H9 (cell line): ENCODE measurements at regions not wholly inside any gene's neighbourhood (a gene's known extent, or its start where the extent isn't known, plus 50 kb on each side); places are given as distances from the start of the nearest gene placed in this dataset.

Experiments used
- DNase-seq: peaks from one replicate; pipeline ENCODE4 v3.0.0-alpha.2; 2017
- H2AFZ ChIP-seq: one replicate; pipeline ENCODE4 v1.6.1; 2013; ENCODE audit warnings: mild to moderate bottlenecking, low read length, control low read depth, moderate library complexity
- H2AK5ac ChIP-seq: 2 replicates; pipeline ENCODE4 v1.6.1; 2013; ENCODE audit warnings: low read length, control low read depth, mixed read lengths; ENCODE audit not compliant: insufficient read length
- H2BK120ac ChIP-seq: one replicate; pipeline ENCODE4 v1.6.1; 2013; ENCODE audit warnings: low read depth, mild to moderate bottlenecking, low read length, control low read depth, inconsistent platforms; ENCODE audit not compliant: poor library complexity, severe bottlenecking
- H2BK12ac ChIP-seq: 2 replicates; pipeline ENCODE4 v1.6.1; 2013; ENCODE audit warnings: low read length, control low read depth, mixed read lengths, low read depth; ENCODE audit not compliant: insufficient read length
- H2BK15ac ChIP-seq: 2 replicates; pipeline ENCODE4 v1.6.1; 2013; ENCODE audit warnings: low read depth, low read length, control low read depth
- H2BK20ac ChIP-seq: one replicate; pipeline ENCODE4 v1.6.1; 2013; ENCODE audit warnings: low read depth, mild to moderate bottlenecking, low read length, control low read depth, inconsistent platforms; ENCODE audit not compliant: poor library complexity, severe bottlenecking
- H2BK5ac ChIP-seq: 2 replicates; pipeline ENCODE4 v1.6.1; 2013; ENCODE audit warnings: low read length, control low read depth, mixed read lengths; ENCODE audit not compliant: insufficient read length
- H3K14ac ChIP-seq: 2 replicates; pipeline ENCODE4 v1.6.1; 2013; ENCODE audit warnings: low read length, control low read depth; ENCODE audit not compliant: insufficient read depth
- H3K18ac ChIP-seq: 2 replicates; pipeline ENCODE4 v1.6.1; 2013; ENCODE audit warnings: low read depth, mild to moderate bottlenecking, mixed read lengths, low read length, control low read depth; ENCODE audit not compliant: insufficient read length
- H3K23ac ChIP-seq: 2 replicates; pipeline ENCODE4 v1.6.1; 2013; ENCODE audit warnings: low read length, control low read depth, mixed read lengths, low read depth; ENCODE audit not compliant: insufficient read length
- H3K23me2 ChIP-seq: 2 replicates; pipeline ENCODE4 v1.6.1; 2013; ENCODE audit warnings: low read depth, mild to moderate bottlenecking, mixed read lengths, low read length, control low read depth; ENCODE audit not compliant: insufficient read length, poor library complexity, severe bottlenecking
- H3K27ac ChIP-seq: 2 replicates; pipeline ENCODE4 v1.5.1; 2013; ENCODE audit warnings: low read length, control low read depth, mixed read lengths, low read depth; ENCODE audit not compliant: insufficient read length
- H3K27me3 ChIP-seq: 2 replicates; pipeline ENCODE4 v1.6.1; 2013; ENCODE audit warnings: low read length, control low read depth, inconsistent platforms; ENCODE audit not compliant: insufficient read depth
- H3K4ac ChIP-seq: 2 replicates; pipeline ENCODE4 v1.6.1; 2013; ENCODE audit warnings: low read depth, mild to moderate bottlenecking, control low read depth, inconsistent platforms, low read length, moderate library complexity
- H3K4me1 ChIP-seq: 2 replicates; pipeline ENCODE4 v1.6.1; 2013; ENCODE audit warnings: low read length, control low read depth, inconsistent platforms; ENCODE audit not compliant: insufficient read depth
- H3K4me2 ChIP-seq: 2 replicates; pipeline ENCODE4 v1.6.1; 2013; ENCODE audit warnings: low read length, control low read depth, mixed read lengths; ENCODE audit not compliant: insufficient read length, insufficient read depth
- H3K56ac ChIP-seq: 2 replicates; pipeline ENCODE4 v1.6.1; 2013; ENCODE audit warnings: low read depth, mild to moderate bottlenecking, mixed read lengths, low read length, control low read depth; ENCODE audit not compliant: insufficient read length
- H3K79me1 ChIP-seq: 2 replicates; pipeline ENCODE4 v1.6.1; 2013; ENCODE audit warnings: low read depth, mild to moderate bottlenecking, moderate library complexity, low read length, control low read depth, inconsistent platforms; ENCODE audit not compliant: insufficient read depth, poor library complexity, severe bottlenecking
- H3K79me2 ChIP-seq: 2 replicates; pipeline ENCODE4 v1.6.1; 2013; ENCODE audit warnings: low read length, control low read depth, inconsistent platforms; ENCODE audit not compliant: insufficient read depth
- H3K9ac ChIP-seq: 2 replicates; pipeline ENCODE4 v1.6.1; 2013; ENCODE audit warnings: low read length, control low read depth, mixed read lengths; ENCODE audit not compliant: insufficient read length; ENCODE audit errors: extremely low read depth
- H3K9me3 ChIP-seq: one replicate; pipeline ENCODE4 v1.6.1; 2013; ENCODE audit warnings: low read depth, low read length, inconsistent platforms; ENCODE audit not compliant: control insufficient read depth
- H3T11ph ChIP-seq: one replicate; pipeline ENCODE4 v1.6.1; 2013; ENCODE audit warnings: mild to moderate bottlenecking, low read length, control low read depth, inconsistent platforms
- H4K20me1 ChIP-seq: one replicate; pipeline ENCODE4 v1.6.1; 2013; ENCODE audit not compliant: control insufficient read depth, insufficient read length, insufficient read depth
- H4K5ac ChIP-seq: 2 replicates; pipeline ENCODE4 v1.6.1; 2013; ENCODE audit warnings: low read depth, mild to moderate bottlenecking, mixed read lengths, low read length, control low read depth; ENCODE audit not compliant: insufficient read length
- H4K8ac ChIP-seq: replicated peaks from 2 replicates; pipeline ENCODE4 v1.6.1; 2013; ENCODE audit warnings: low read length, control low read depth, mixed read lengths, low read depth; ENCODE audit not compliant: insufficient read length
- H4K91ac ChIP-seq: 2 replicates; pipeline ENCODE4 v1.6.1; 2013; ENCODE audit warnings: low read depth, mild to moderate bottlenecking, moderate library complexity, mixed read lengths, low read length, control low read depth; ENCODE audit not compliant: insufficient read length
- H3K27ac Mint-ChIP-seq, 3 experiments: 2 replicates in 2 of 3; 3 replicates in 1 of 3; pipeline ENCODE4 v1.8.0; 2020 to 2021; ENCODE audit warnings: mixed read lengths in 3 of 3, mild to moderate bottlenecking in 1 of 3, moderate library complexity in 1 of 3
- H3K27me3 Mint-ChIP-seq: 2 replicates; pipeline ENCODE4 v1.8.0; 2021; ENCODE audit warnings: low read depth, mild to moderate bottlenecking, moderate library complexity, mixed read lengths
- H3K36me3 Mint-ChIP-seq, 3 experiments: 2 replicates in 2 of 3; 3 replicates in 1 of 3; pipeline ENCODE4 v1.8.0; 2020 to 2021; ENCODE audit warnings: low read depth in 3 of 3, mixed read lengths in 3 of 3; ENCODE audit not compliant: insufficient read depth in 1 of 3
- H3K4me1 Mint-ChIP-seq, 2 experiments: 2 replicates each; pipeline ENCODE4 v1.8.0; 2020; ENCODE audit warnings: mixed read lengths in 2 of 2
- H3K4me3 Mint-ChIP-seq, 2 experiments: 2 replicates in 1 of 2; 3 replicates in 1 of 2; pipeline ENCODE4 v1.8.0; 2020 to 2021; ENCODE audit warnings: mild to moderate bottlenecking in 2 of 2, mixed read lengths in 2 of 2, moderate library complexity in 1 of 2
- H3K9me3 Mint-ChIP-seq, 2 experiments: 2 replicates in 1 of 2; 3 replicates in 1 of 2; pipeline ENCODE4 v1.8.0; 2020; ENCODE audit warnings: mild to moderate bottlenecking in 2 of 2, mixed read lengths in 2 of 2, moderate library complexity in 1 of 2
- WGBS: extraction: QIAGEN DNeasy Blood & Tissue Kit; methylation state at CpG from one replicate; pipeline ENCODE4 v1.1.7; 2013; ENCODE audit warnings: missing lambda C conversion rate, low lambda C conversion rate, mixed read lengths; ENCODE audit not compliant: insufficient read length; ENCODE audit errors: extremely low coverage; 5-methylcytosine and 5-hydroxymethylcytosine counted together
- TF ChIP-seq, protein P1 (sequence below): fragments of 200-600 bp; sonication (generic); conservative IDR thresholded peaks from 3 replicates; pipeline ENCODE4 v1.8.0; 2021; ENCODE audit warnings: antibody characterized with exemption, mild to moderate bottlenecking

DNA sequence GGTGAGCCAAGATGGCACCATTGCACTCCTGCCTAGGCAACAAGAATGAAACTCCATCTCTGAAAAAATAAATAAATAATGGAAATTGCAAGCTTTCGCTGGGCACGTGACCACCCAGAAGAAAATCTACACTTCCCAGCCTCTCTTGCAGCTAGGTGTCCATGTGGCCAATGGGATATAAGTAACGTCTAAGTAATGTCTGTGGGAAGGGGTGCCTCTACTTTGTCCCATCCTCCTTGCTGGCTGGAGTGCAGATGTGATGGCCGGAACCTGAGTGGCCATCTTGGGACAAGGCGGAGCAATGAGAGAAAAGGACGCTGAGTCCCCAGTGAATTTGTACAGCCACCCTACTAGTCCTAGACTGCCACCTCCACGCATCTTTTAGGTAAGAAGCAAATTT, 99.8 kb upstream of the PTPN1 start:
- no peak overlapping the region for H2AK5ac ChIP-seq
- H3K79me1 ChIP-seq, result no peaks in the 10 kb centered on the region
- no peaks in the 10 kb centered on the region for H3K27me3 Mint-ChIP-seq
- TF ChIP-seq, protein P1, sequence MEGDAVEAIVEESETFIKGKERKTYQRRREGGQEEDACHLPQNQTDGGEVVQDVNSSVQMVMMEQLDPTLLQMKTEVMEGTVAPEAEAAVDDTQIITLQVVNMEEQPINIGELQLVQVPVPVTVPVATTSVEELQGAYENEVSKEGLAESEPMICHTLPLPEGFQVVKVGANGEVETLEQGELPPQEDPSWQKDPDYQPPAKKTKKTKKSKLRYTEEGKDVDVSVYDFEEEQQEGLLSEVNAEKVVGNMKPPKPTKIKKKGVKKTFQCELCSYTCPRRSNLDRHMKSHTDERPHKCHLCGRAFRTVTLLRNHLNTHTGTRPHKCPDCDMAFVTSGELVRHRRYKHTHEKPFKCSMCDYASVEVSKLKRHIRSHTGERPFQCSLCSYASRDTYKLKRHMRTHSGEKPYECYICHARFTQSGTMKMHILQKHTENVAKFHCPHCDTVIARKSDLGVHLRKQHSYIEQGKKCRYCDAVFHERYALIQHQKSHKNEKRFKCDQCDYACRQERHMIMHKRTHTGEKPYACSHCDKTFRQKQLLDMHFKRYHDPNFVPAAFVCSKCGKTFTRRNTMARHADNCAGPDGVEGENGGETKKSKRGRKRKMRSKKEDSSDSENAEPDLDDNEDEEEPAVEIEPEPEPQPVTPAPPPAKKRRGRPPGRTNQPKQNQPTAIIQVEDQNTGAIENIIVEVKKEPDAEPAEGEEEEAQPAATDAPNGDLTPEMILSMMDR, result no peak
- H3K27ac Mint-ChIP-seq, result no peak overlapping the region
- H3K56ac ChIP-seq, result no peak overlapping the region
- H3K9me3 Mint-ChIP-seq, result peaks cover 18 to 20% of the 10 kb centered on the region in 2 experiments
- no peak overlapping the region for H3K9ac ChIP-seq
- H2BK12ac ChIP-seq, result no peak overlapping the region
- H3K36me3 Mint-ChIP-seq, result peaks cover 4 to 21% (median 4%) of the 10 kb centered on the region in 3 experiments; a peak in 5 of 7 replicates
- H3K4me3 Mint-ChIP-seq, result no peak overlapping the region
- no peak overlapping the region for H2BK5ac ChIP-seq
- no peak overlapping the region for H2AFZ ChIP-seq
- H2BK15ac ChIP-seq, result no peak overlapping the region
- no peak overlapping the region for H4K91ac ChIP-seq
- H3T11ph ChIP-seq, result no peak overlapping the region
- no peak overlapping the region for H4K8ac ChIP-seq
- H3K79me2 ChIP-seq, result no peaks in the 10 kb centered on the region
- peaks cover 25 to 26% of the 10 kb centered on the region in 2 experiments for H3K4me1 Mint-ChIP-seq
- H3K27me3 ChIP-seq, result no peaks in the 10 kb centered on the region
- no peaks in the 10 kb centered on the region for H4K20me1 ChIP-seq
- WGBS, result no CpG with 5 or more reads among the region's 7 CpGs
- 0 out of 2 replicates have a peak, but pooled peaks cover 2% of the 10 kb centered on the region for H3K4me1 ChIP-seq
- no peak overlapping the region for H2BK120ac ChIP-seq
- no peak overlapping the region for H3K4ac ChIP-seq
- no peak overlapping the region for H3K27ac ChIP-seq
- H2BK20ac ChIP-seq, result no peak overlapping the region
- no peak for DNase-seq
- H3K14ac ChIP-seq, result no peak overlapping the region
- H4K5ac ChIP-seq, result no peak overlapping the region
- H3K23ac ChIP-seq, result no peak overlapping the region
- no peak overlapping the region for H3K18ac ChIP-seq
- H3K9me3 ChIP-seq, result no peaks in the 10 kb centered on the region
- no peak overlapping the region for H3K4me2 ChIP-seq
- H3K23me2 ChIP-seq, result no peaks in the 10 kb centered on the region
